ENCODE measurements at regions not wholly inside any gene's neighbourhood (a gene's known extent, or its start where the extent isn't known, plus 50 kb on each side); places are given as distances from the start of the nearest gene placed in this dataset.

DNA sequence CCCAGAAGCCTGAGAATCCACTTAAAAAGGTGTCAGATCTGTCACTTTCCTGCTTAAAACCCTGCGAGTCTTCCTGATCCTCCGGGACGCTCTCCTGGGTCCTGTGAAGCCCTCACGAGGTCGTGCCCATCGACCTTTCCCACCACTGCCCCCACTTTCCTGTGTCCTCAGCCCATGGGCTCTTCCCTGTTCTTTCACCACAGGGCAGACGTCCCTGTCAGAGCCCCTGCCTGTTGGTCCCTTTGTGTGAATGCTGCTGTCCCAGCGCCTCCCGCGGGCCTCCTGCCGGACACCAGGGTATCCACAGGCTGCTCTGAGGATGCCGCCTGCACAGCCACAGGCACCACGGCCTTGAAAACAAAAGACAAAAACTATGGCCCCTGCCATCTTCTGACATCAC, 125.6 kb downstream of the TMEM18 start:
- no peak for DNase-seq (ENCODE audit: low read depth, low spot score)

DNA sequence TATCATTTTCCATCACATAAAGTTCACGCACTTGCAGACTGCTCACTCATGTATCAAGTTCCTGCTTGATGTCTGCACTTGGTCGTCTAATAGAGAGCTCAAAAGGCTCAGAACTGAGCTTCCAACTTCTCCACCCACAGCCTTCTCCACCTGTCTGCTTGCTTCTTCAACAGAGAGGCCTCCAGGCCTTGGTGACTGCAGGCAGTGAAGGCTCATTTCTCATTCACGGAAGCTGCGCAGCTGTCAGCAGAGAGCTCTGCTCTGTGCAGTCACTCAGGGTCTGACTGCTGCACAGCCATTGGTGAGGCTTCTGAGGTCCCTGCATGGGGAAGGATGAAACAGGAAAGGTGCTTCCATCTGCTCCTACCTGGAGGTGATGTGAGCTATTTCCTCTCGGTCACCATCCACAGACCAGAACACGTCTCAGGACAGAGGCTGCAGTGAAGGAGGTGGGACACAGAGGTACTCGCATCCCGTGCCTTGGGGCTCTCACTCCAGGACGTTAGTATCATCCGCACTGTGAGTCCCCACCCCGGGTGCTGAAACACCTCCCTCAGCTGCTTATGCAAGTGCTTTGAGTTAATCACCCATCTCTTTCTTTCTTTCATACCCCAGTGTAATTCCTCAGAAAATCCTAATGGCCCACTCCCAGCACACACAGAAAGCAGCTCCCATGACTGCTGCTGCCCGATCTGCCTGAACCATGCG, 126.2 kb downstream of the TMEM18 start:
- DNase-seq (ENCODE audit: low read depth, low spot score), result no peak

DNA sequence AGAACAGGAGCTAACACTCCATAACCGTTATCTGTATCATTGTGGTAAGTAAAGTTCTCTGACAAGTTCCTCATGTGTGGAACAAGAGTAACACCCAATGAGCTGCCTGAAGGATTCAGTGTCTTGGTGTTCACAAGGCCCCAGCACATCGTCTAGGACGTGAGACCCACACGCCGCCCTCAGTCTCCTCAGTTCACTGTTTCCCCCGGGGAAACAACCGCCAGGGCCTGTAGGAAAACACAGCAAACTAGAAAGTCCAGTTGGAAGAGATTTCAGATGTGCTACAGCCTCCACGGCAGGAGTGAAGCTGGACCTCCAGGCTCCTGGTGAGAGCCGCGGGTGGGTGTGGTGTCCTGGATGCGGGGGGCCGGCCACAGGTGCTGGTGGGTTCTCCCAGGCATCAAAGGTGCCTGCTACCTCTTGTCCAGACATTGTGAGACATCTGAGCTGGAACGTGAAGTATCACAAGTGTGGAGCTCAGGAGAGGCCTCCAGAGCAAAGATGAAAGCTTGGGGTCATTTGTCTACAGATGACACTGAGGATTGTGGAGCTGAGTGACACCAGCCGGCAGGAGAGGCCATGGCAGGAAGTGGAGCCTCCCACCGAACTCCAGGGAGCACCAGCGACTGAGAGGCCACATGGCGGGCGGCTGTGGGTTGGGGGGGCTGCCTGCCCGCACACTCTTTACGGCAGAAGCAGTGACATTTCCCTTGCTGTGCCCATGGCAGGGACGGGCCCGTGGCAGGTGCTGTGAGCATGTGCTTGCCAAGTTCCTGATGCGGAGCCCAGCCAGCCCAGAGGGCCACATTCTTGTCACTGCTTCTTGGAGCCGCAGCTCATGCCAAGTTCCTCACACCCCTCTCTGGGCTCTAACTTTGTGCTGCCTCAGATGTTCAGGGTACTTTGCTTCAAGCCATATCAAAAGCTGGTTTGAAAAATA, 131.2 kb downstream of the TMEM18 start:
- DNase-seq (ENCODE audit: low read depth, low spot score), result no peak

DNA sequence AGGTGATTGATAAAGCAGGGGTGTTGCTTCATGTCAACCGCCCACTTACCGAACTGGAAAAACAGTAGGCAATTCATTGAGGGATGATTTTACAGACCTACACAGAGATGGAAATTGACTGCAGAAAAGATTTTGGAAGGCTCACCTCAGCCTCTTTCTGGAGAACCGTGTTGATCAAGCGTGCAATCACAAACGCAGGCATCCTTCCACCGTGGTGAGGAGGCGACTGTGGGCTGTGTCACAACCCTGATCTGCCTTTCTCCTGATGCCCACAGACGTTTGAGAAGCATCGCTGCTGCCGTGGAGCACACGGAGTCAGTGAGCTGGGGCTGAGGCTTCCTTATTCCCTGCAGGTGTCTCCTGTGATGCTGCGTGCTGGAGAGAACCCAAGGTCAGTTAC, 132.0 kb downstream of the TMEM18 start:
- DNase-seq (ENCODE audit: low read depth, low spot score), result no peak

DNA sequence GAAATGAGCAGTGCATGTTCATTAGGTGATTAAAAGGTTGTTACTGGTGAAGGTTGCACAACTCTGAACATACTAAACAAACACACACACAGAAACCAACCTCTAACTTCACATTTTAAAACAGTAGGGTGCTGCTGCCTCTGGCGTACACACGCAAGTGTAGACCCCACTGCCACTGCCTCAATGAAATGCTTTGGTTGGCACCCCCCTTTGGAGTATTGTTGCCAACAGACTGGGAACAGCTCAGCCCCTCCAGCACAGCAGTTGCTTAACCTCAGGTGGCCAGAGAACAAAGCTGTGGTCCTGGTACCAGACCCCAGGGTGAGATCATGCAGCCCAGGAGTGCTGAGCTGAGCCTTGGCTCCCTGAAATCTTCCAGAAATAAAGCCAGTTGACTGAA, 138.6 kb downstream of the TMEM18 start:
- no peak for DNase-seq (ENCODE audit: low read depth, low spot score)

DNA sequence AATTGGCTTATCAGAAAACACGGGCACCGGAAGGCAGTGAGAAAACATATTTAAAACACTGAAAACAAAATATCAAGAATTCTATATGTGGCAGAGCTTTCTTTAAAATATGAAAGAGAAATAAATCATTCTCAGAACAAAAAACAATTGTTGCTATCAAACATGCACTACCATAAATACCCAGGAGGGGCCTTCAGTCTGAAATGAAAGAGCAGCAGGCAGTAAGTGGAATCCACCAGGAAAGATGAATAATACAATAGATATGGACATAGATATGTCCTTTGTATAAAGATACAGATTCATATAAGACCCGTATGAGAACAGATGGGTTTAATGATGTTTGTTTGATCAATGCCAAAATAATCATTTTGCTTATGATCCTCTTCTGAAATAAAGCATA, 142.0 kb downstream of the TMEM18 start:
- no peak for DNase-seq (ENCODE audit: low read depth, low spot score)

DNA sequence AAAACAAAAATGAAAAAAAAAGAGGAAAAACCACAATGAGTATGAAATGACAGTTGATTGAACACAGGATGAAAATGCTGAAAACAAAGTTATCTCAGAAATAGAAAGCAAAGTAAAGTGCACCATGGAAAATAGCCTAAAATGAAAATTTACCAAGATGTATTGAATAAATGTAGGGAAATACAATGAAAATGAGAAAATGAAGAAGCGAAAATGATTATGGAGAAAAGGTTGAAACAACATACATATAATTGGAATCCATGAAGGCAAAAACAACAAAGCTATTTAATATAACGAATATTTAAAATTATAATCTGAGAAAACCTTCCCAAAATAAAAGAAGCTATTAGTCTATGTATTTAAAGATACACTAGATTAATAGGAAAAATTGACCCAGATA, 147.4 kb downstream of the TMEM18 start:
- no peak for DNase-seq (ENCODE audit: low read depth, low spot score)

DNA sequence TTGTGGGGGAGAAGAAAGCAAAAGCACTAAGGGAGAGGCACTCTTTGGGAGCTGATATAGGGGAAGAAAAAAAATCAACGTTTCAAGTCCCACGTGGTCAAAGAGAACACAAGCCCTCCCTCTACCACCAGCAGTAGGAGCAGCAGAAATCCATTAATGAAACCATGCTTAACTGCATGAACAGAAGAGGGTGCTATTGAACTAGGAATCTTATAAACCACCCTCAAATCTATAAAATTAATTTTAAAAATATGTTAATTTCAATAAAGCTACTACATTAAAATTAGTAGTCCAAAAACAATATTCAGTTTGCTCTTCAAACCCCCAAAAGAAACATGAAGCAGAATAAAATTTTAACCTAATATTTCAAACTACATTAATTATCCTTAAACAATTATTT, 147.8 kb downstream of the TMEM18 start:
- peak; percentile 30 for DNase-seq (ENCODE audit: low read depth, low spot score)

DNA sequence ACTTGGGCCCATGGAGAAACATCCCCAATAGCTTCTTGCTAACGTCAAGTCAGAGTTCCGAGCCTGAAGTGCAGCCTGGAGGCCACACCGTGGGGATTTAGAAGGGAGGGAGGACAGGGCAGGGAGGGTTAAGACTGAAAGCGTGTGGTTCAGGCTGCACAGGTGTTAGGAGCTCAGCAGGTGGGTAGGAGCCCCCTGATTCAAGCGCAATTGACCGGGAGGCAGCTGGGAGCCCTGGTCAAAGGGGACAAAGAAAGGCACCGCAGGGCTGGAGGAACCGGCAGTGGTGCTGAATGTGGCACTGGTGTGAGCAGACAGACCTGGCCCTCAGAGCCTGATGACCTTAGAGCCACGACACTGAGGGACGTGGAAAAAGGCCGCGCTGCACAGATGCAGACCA, 149.6 kb downstream of the TMEM18 start:
- DNase-seq (ENCODE audit: low read depth, low spot score), result no peak

DNA sequence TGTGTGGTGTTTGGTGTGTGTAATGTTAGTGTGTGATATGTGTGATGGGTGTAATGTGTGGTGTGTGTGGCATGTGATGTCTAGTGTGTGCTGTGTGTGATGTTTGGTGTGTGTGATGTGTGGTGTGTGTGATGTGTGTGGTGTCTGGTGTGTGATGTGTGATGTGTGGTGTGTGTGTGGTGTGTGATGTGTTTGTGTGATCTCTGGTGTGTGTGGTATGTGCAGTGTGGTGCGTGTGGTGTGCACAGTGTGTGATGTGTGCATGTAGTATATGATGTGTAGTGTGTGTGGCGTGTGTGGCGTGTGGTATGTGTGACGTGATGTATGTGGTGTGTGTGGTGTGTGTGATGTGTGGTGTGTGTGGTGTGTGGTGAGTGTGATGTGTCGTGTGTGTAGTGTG, 150.3 kb downstream of the TMEM18 start:
- no peak for DNase-seq (ENCODE audit: low read depth, low spot score)

DNA sequence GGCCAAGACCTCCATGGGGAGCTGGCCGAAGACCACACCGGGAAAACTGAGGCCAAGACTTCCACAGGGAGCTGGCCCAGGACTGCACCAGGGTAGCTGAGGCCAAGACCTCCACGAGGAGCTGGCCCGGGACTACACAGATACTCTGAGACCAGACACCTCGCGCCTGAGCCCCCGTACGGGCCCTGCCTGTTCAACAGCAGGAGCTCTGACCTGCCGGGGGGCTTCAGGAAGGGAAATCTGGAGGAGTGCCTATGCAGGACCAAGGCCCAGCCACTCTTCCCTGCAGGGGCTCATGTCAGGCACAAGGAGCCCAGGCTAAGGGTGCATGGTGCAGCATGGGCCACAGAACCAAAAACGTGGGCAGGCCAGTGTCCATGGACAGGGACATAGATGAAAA, 151.6 kb downstream of the TMEM18 start:
- no peak for DNase-seq (ENCODE audit: low read depth, low spot score)

DNA sequence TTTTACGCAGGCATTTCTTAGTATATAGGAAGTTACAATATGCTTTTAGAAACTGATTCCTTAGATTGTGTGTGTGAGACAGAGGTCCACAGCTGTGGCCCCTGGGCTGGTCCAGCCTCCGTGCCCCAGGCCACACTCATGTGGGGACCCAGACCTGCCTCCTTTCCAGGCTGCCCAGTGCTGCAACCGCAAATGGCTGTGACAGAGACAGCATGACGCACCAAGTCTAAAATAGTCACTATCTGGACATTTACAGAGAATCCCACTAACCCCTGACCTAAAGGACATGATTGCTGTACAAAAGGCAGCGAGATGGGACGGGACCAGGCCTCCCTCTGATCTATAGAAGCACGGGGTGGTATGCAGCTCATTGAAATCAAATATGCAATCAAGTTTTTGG, 152.2 kb downstream of the TMEM18 start:
- no peak for DNase-seq (ENCODE audit: low read depth, low spot score)

DNA sequence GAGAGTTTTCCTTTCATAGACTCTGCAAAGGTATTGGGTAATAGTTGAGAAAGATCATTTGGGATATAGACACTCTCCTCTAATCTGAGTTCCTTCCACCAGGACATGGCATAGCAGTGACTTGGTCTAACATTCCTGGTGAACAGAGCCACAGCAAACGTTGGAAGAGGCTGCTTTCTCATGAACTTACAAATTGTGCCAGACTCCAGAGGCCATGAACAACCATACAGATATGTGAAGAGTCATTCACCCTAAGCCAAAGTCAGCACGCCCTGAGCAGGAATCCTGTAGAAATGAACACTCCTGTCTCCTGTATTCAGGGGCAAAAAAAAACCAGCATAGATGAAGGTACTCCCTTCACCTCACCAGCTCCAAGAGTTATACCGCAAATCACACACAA, 152.8 kb downstream of the TMEM18 start:
- DNase-seq (ENCODE audit: low read depth, low spot score), result no peak

DNA sequence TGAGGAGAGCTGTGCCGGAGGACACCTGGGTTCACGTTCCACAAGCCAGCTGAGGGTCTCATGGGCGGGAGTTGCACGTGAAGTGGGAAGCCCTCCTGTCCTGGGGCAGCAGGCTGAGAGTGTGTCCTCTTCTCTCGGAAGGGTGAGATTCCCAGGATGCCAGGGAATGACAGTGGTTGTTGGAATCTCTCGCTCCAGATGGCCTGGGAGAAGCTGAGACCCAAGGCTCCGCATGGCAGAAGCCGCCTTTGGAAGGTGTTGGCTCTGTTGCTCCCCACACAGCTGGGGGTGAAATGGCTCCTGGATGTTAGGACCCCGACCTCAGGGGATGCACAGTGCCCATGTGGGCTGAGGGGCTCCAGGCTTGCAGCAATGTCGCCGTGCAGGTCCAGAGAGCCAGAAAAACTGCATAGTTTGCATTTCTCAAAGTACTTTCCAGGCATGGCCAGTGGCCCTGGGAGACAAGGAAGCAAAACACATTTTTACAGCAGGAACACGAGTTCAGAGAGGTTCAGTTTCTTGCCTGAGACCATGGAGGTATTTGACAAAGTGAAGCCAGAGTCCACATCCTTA, 153.4 kb downstream of the TMEM18 start:
- no peak for DNase-seq (ENCODE audit: low read depth, low spot score)

DNA sequence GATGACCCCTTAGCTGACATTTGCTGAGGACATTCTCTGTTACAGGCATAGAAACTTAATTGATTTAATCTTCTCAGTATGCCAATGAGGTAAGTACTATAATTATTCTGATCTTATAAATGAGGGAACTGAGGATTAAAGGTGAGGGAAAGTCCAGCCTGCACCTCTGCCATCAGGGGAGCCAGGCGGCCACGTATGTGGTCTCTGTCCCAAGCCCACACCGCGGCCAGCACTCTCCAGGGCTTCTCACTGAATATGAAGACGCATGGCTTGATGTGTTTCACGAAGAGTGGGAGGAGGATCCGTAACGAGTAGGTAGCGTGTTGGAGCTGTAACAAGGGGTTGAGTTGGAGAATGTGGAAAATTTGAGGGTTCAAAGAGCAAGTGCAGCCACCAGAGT, 154.4 kb downstream of the TMEM18 start:
- DNase-seq (ENCODE audit: low read depth, low spot score), result no peak

DNA sequence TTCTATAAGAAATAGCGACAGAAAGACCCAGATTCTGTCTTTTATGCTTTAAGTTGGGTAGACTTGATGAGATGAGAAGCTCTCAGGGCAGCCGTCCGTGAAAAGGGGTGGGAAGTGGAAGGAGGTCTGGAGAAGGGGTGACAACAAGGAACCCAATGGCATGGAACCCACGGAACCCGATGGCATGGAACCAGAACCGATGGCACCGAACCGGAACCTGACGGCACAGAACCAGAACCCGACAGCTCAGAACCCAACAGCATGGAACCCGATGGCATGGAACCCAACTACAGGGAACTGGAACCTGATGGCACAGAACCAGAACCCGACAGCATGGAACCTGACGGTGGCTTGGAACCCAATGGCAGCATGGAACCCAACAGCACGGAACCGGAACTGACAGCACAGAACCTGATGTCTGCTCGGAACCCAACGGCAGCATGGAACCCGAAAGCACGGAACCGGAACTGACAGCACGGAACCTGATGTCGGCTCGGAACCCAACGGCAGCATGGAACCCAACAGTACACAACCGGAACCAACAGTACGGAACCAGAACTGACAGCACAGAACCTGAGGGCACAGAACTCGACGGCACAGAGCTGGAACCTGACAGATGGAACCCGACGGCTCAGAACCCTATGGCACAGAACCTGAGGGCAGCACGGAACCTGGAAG, 155.2 kb downstream of the TMEM18 start:
- no peak for DNase-seq (ENCODE audit: low read depth, low spot score)

DNA sequence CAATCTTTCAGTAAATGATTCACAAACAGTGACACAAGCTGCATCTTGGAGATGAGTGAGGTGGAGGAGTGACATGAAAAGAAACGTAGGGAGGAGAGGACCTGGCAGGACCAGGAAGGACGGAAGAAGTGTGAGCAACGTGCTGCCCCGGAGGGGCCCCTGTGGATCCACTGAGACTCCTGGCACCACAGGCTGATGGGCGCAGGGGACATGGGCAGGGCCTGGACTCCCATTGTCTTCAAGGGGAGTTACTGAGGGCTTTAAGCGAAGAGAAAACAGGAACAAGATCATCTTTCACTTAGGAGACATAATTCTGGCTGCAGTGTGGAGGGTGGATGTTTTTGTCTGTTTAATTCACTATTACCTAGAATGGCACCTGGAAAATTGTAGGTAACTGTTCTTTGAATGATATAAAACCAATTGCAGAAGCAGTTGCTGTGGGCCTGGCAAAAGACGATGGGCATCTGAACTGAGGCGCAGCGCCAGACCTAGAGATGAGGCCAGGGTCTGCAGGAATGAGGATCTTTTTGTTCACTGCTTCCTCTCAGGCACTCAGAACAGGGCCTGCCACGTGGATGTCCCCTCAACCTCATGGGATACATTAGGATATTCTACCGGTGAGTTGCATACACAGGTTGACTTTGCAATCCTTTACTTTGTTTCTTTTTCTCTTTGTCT, 156.4 kb downstream of the TMEM18 start:
- DNase-seq (ENCODE audit: low read depth, low spot score), result no peak

DNA sequence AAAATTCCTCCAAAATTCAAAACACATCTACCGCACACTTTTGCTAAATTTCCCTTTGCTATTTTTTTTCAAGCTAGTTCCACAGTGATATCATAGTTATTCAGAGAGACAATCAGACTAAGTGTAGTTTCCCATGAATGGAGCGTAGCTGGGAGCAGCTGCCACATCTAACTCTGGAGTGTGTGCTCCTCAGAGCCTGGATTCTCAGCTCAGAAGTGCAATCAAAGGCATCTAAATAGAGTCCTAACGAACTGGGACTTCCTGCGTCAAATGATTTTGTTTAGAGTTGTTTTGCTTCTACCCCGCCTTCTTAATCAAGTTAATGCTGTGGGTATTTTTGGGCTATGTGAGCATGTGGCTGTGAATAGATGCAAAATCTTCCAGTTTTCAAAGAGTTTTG, 160.3 kb downstream of the TMEM18 start:
- no peak for DNase-seq (ENCODE audit: low read depth, low spot score)

DNA sequence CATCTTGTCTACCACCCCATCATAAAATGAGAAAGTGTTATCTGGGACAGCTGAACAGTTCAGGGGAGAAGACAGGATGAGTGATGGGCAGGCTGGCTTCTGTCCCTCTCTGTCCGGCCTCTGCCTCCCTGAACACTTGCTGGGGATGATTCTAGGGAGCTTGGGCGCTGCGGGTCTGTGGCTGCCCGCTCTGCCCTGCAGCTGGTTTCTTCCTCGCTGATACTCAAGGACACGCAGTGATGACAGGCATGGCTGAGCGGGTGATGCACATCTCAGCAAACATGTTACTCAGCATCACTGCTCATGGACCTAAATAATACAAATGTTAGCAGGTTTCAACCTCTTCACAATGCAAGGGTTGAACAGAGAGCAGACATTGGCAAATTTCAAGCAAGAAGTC, 161.1 kb downstream of the TMEM18 start:
- DNase-seq (ENCODE audit: low read depth, low spot score), result no peak

DNA sequence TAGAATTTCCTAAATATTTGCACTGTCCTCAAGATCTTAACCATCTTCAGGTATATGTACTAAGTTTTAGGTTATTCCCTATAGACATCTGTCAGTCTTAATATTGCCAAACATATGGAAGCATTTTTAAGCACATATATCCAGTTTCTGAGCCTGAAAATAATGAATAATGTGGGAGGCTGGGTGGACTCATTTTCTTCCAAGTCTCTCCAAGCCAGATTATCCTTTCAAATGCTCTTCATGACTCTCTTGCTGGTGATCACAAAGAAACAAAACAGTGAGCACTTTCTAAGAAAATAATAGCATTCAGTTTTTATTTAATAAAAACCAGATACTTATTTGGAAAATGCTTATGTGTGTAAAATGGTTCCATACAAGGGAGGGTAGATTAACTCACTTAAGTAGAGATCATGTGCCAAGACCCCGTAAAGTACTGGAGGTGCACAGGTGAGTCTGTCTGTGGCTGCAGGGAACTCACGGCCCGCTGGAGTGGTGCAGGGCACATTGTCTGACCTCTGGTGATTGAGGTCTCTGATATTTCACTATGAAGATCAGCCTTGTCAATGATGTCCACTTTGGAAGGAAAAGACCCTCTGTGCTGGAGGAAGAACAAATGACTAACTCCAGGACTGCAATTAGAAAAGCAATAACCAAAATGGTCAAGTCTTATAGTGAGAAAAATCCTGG, 161.6 kb downstream of the TMEM18 start:
- DNase-seq (ENCODE audit: low read depth, low spot score), result no peak

Measured in iPS DF 19.7 (cell line).